HG03060 (cell line): ENCODE measurements at regions not wholly inside any gene's neighbourhood (a gene's known extent, or its start where the extent isn't known, plus 50 kb on each side); places are given as distances from the start of the nearest gene placed in this dataset.
"Not testable (repeated sequence)": the region's sequence is repeated elsewhere in the genome, so short reads cannot be mapped to it uniquely, and the experiment has no call there.

ENCODE experiments used
- ATAC-seq: cut with Tn5 transposase; IDR thresholded peaks from one replicate; pipeline ENCODE4 v1.9.1; 2021; ENCODE audit warnings: low read depth, moderate number of reproducible peaks; ENCODE audit not compliant: unreplicated experiment

- ATAC-seq: no peak
These were observed 338.9 kb upstream of the TECRL start for GRCh38 chr4:64747919-64748715.

- ATAC-seq: no peak
These were observed 329.0 kb upstream of the TECRL start for GRCh38 chr4:64738240-64738639.

- not testable (repeated sequence) for ATAC-seq
These were observed 328.5 kb upstream of the TECRL start for GRCh38 chr4:64737854-64738138.

GRCh38 chr4:64737026-64737853, 328.0 kb upstream of the TECRL start:
- ATAC-seq: no peak

GRCh38 chr4:64729561-64729960, 320.3 kb upstream of the TECRL start:
- ATAC-seq: no peak

- no peak for ATAC-seq
These were observed 318.7 kb upstream of the TECRL start for GRCh38 chr4:64727960-64728359.

- ATAC-seq: not testable (repeated sequence)
These were observed 318.1 kb upstream of the TECRL start for GRCh38 chr4:64727391-64727790.

GRCh38 chr4:64724689-64725088, 315.4 kb upstream of the TECRL start:
- no peak for ATAC-seq

GRCh38 chr4:64721106-64721505, 311.9 kb upstream of the TECRL start:
- ATAC-seq: no peak

- no peak for ATAC-seq
These were observed 308.8 kb upstream of the TECRL start for GRCh38 chr4:64718091-64718490.

GRCh38 chr4:64715741-64716140, 306.5 kb upstream of the TECRL start:
- ATAC-seq: no peak

GRCh38 chr4:64713256-64713840, 304.1 kb upstream of the TECRL start:
- peak; percentile 46 for ATAC-seq

GRCh38 chr4:64712590-64712989, 303.3 kb upstream of the TECRL start:
- no peak for ATAC-seq

GRCh38 chr4:64705989-64706388, 296.7 kb upstream of the TECRL start:
- ATAC-seq: no peak

GRCh38 chr4:64698171-64698570, 288.9 kb upstream of the TECRL start:
- ATAC-seq: no peak

- ATAC-seq: no peak
These were observed 273.7 kb upstream of the TECRL start for GRCh38 chr4:64682946-64683345.

- ATAC-seq: no peak
These were observed 273.2 kb upstream of the TECRL start for GRCh38 chr4:64682481-64682880.

GRCh38 chr4:64673121-64673520, 263.9 kb upstream of the TECRL start:
- ATAC-seq: not testable (repeated sequence)

- no peak for ATAC-seq
These were observed 261.4 kb upstream of the TECRL start for GRCh38 chr4:64670647-64671046.

GRCh38 chr4:64643841-64644240, 234.6 kb upstream of the TECRL start:
- ATAC-seq: no peak

- ATAC-seq: no peak
These were observed 233.7 kb upstream of the TECRL start for GRCh38 chr4:64642936-64643335.

- not testable (repeated sequence) for ATAC-seq
These were observed 231.2 kb upstream of the TECRL start for GRCh38 chr4:64640402-64640801.
